ENCODE measurements at regions not wholly inside any gene's neighbourhood (a gene's known extent, or its start where the extent isn't known, plus 50 kb on each side); places are given as distances from the start of the nearest gene placed in this dataset.

DNA sequence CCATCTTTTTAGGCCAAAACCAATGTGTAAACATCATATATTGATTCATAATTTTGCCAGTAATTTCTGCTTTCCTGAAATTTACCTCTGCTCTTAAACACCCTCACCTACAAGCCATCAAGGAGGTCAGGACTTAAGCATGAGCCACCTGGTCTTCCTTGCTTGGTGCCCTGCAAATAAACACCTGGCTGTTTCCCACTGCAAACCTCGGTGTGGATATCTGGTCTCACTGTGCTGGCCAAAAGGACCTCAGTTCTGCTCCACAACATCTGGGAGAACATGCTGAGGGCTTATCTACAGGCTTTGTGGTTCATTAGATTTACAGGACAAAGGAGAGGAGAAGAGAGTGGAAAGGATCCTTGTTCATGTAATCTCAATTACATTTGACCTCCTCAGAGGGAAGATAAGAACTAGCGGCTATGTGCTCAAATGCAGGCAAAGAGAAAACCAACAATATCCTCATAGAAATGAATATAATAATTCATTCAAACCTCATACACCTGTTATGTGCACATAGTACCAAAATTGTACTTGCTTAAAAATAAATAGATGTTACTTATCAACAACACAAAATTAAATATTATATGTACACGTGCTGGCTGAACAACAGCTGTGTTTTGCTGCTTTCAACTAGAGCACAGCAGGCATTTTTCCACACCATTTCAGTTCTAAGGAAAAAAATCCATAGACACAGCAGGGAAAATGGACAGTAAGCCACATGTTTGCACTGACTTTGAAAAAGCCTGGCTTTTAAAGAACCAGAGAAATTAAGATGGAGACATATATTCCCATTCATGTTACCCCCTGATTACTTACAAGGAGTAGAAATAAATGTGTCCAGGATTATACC lies 465.1 kb downstream of the LPIN1 start:
- TF ChIP-seq, protein P1, sequence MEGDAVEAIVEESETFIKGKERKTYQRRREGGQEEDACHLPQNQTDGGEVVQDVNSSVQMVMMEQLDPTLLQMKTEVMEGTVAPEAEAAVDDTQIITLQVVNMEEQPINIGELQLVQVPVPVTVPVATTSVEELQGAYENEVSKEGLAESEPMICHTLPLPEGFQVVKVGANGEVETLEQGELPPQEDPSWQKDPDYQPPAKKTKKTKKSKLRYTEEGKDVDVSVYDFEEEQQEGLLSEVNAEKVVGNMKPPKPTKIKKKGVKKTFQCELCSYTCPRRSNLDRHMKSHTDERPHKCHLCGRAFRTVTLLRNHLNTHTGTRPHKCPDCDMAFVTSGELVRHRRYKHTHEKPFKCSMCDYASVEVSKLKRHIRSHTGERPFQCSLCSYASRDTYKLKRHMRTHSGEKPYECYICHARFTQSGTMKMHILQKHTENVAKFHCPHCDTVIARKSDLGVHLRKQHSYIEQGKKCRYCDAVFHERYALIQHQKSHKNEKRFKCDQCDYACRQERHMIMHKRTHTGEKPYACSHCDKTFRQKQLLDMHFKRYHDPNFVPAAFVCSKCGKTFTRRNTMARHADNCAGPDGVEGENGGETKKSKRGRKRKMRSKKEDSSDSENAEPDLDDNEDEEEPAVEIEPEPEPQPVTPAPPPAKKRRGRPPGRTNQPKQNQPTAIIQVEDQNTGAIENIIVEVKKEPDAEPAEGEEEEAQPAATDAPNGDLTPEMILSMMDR (IDR thresholded peaks at IDR 0.05; ENCODE audit: borderline replicate concordance, extremely low read depth, low read length, poor library complexity, severe bottlenecking) = no peak
- no peak for TF ChIP-seq EZH2 (IDR thresholded peaks at IDR 0.05; ENCODE audit: borderline replicate concordance, low read depth, low read length, severe bottlenecking)
